Keratinocyte (primary cell): ENCODE measurements at regions not wholly inside any gene's neighbourhood (a gene's known extent, or its start where the extent isn't known, plus 50 kb on each side); places are given as distances from the start of the nearest gene placed in this dataset.

Source experiments
- EZH2 ChIP-seq: IDR thresholded peaks from one replicate; pipeline ENCODE4 v1.6.1; 2012; ENCODE audit warnings: inconsistent platforms, mild to moderate bottlenecking, low read length, moderate library complexity
- TF ChIP-seq, protein P1 (sequence below), 3 experiments: IDR thresholded peaks in 1 of 3; conservative IDR thresholded peaks in 1 of 3; optimal IDR thresholded peaks in 1 of 3; 2 replicates in 2 of 3; 3 replicates in 1 of 3; pipeline versions ENCODE3 to v1.5.1; 2011; ENCODE audit warnings: low read length in 3 of 3, mild to moderate bottlenecking in 3 of 3, moderate library complexity in 2 of 3, control low read depth in 1 of 3, inconsistent platforms in 1 of 3; ENCODE audit not compliant: insufficient read depth in 2 of 3; ENCODE audit errors: extremely low read depth in 1 of 3

DNA sequence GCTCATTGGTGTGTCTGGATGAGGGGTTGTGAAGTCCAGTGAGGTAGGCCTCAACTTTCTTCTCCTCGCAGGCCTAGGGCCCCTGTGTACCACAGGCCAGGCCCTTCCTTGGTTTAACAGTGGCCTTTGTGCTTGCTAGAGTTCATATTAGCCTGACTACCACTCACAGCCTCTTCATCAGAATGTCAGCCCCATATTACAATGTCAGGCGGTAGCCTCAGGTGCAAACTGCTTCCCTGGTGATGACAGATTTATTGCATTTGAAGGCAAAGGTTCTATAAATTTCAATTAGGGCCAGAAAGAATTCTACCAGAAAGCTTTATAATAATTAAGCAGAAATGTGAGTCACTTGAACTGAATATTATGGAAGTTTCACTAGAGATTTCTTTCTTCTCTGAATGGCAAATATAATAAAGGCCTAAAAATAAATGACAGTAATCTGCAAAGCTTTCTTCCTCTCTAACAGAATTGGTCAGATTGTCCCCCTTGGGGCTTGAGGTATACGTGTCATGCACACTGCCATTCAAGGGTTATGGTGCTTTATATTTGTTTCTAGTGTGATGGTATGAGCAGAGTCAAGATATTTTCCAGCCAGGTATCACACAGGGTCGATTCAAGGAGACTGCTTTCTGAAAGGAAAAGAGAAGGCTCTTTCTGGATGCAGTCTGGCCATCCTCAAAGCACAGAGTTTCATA lies 210.3 kb downstream of the CWF19L2 start:
- TF ChIP-seq, protein P1, sequence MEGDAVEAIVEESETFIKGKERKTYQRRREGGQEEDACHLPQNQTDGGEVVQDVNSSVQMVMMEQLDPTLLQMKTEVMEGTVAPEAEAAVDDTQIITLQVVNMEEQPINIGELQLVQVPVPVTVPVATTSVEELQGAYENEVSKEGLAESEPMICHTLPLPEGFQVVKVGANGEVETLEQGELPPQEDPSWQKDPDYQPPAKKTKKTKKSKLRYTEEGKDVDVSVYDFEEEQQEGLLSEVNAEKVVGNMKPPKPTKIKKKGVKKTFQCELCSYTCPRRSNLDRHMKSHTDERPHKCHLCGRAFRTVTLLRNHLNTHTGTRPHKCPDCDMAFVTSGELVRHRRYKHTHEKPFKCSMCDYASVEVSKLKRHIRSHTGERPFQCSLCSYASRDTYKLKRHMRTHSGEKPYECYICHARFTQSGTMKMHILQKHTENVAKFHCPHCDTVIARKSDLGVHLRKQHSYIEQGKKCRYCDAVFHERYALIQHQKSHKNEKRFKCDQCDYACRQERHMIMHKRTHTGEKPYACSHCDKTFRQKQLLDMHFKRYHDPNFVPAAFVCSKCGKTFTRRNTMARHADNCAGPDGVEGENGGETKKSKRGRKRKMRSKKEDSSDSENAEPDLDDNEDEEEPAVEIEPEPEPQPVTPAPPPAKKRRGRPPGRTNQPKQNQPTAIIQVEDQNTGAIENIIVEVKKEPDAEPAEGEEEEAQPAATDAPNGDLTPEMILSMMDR (optimal IDR thresholded peaks at IDR 0.05 in 1 of 3, IDR thresholded peaks at IDR 0.05 in 1 of 3, conservative IDR thresholded peaks at IDR 0.05 in 1 of 3; ENCODE audit: extremely low read depth in 1 of 3, insufficient read depth in 2 of 3, low read length in 3 of 3), result no peak
- no peak for TF ChIP-seq EZH2
